GM03348 (cell line): ENCODE measurements at regions not wholly inside any gene's neighbourhood (a gene's known extent, or its start where the extent isn't known, plus 50 kb on each side); places are given as distances from the start of the nearest gene placed in this dataset.
"Not testable (repeated sequence)": the region's sequence is repeated elsewhere in the genome, so short reads cannot be mapped to it uniquely, and the experiment has no call there.

Source experiments
- DNase-seq: peaks from one replicate; pipeline ENCODE4 v3.0.0; 2012; ENCODE audit warnings: low spot score

- DNase-seq: not testable (repeated sequence)
Measured at GRCh38 chr17:15802917-15803316, 70.8 kb downstream of the TBC1D26 start.

- not testable (repeated sequence) for DNase-seq
Measured at GRCh38 chr17:15806825-15807224, 74.7 kb downstream of the TBC1D26 start.

GRCh38 chr17:15813388-15813787 lies 81.3 kb downstream of the TBC1D26 start:
- not testable (repeated sequence) for DNase-seq

- not testable (repeated sequence) for DNase-seq
Measured at GRCh38 chr17:15814003-15814402, 81.9 kb downstream of the TBC1D26 start.

- DNase-seq: not testable (repeated sequence)
Measured at GRCh38 chr17:15817861-15818260, 85.8 kb downstream of the TBC1D26 start.

GRCh38 chr17:15822280-15822679 lies 90.2 kb downstream of the TBC1D26 start:
- DNase-seq: not testable (repeated sequence)

- peak; percentile 50 for DNase-seq
Measured at GRCh38 chr17:15828727-15829314, 96.7 kb downstream of the TBC1D26 start.

GRCh38 chr17:15830221-15830620 lies 98.1 kb downstream of the TBC1D26 start:
- not testable (repeated sequence) for DNase-seq

- not testable (repeated sequence) for DNase-seq
Measured at GRCh38 chr17:15831182-15831581, 99.1 kb downstream of the TBC1D26 start.

GRCh38 chr17:15832921-15833480 lies 100.9 kb downstream of the TBC1D26 start:
- DNase-seq: not testable (repeated sequence)

GRCh38 chr17:15833890-15834289 lies 101.8 kb downstream of the TBC1D26 start:
- DNase-seq: not testable (repeated sequence)

- not testable (repeated sequence) for DNase-seq
Measured at GRCh38 chr17:15835481-15835880, 103.4 kb downstream of the TBC1D26 start.

GRCh38 chr17:15836249-15836982 lies 104.3 kb downstream of the TBC1D26 start:
- DNase-seq: not testable (repeated sequence)

GRCh38 chr17:15836991-15837390 lies 104.9 kb downstream of the TBC1D26 start:
- not testable (repeated sequence) for DNase-seq

- DNase-seq: not testable (repeated sequence)
Measured at GRCh38 chr17:15847447-15848229, 97.3 kb upstream of the ADORA2B start.

- peak; percentile 21 for DNase-seq
Measured at GRCh38 chr17:15849054-15849453, 95.9 kb upstream of the ADORA2B start.

- DNase-seq: not testable (repeated sequence)
Measured at GRCh38 chr17:15850071-15850470, 94.9 kb upstream of the ADORA2B start.

- not testable (repeated sequence) for DNase-seq
Measured at GRCh38 chr17:15850687-15851086, 94.2 kb upstream of the ADORA2B start.

GRCh38 chr17:15852863-15853262 lies 92.1 kb upstream of the ADORA2B start:
- not testable (repeated sequence) for DNase-seq

- DNase-seq: not testable (repeated sequence)
Measured at GRCh38 chr17:15856191-15856590, 88.7 kb upstream of the ADORA2B start.

GRCh38 chr17:15856745-15857144 lies 88.2 kb upstream of the ADORA2B start:
- DNase-seq: not testable (repeated sequence)

- not testable (repeated sequence) for DNase-seq
Measured at GRCh38 chr17:15858082-15858481, 86.8 kb upstream of the ADORA2B start.
